ENCODE measurements at regions not wholly inside any gene's neighbourhood (a gene's known extent, or its start where the extent isn't known, plus 50 kb on each side); places are given as distances from the start of the nearest gene placed in this dataset.

- Histone ChIP-seq H4K5ac (ENCODE audit: insufficient read length, low read depth, low read length) (no peak overlapping the region), H2BK120ac (ENCODE audit: low read depth, low read length, poor library complexity, severe bottlenecking) (no peak overlapping the region), H2AFZ (ENCODE audit: low read length) (no peak overlapping the region), H3K9ac (ENCODE audit: extremely low read depth, insufficient read length, low read length) (no peak overlapping the region), H3K23ac (ENCODE audit: insufficient read length, low read depth, low read length) (no peak overlapping the region), H2BK5ac (ENCODE audit: insufficient read length, low read length) (no peak overlapping the region), H2BK20ac (ENCODE audit: low read depth, low read length, poor library complexity, severe bottlenecking) (no peak overlapping the region), H3K27me3 (ENCODE audit: insufficient read depth, low read length) (no peaks in the 10 kb centered on the region), H3K4me1 (ENCODE audit: insufficient read depth, low read length) (no peaks in the 10 kb centered on the region), H3K79me2 (ENCODE audit: insufficient read depth, low read length) (no peaks in the 10 kb centered on the region), H3K27ac (ENCODE audit: insufficient read length, low read depth, low read length) (no peak overlapping the region), H2BK12ac (ENCODE audit: insufficient read length, low read depth, low read length) (no peak overlapping the region), H3K4me2 (ENCODE audit: insufficient read depth, insufficient read length, low read length) (no peak overlapping the region), H4K8ac (replicated peaks; ENCODE audit: insufficient read length, low read depth, low read length) (no peak overlapping the region), H3K4ac (ENCODE audit: low read depth, low read length) (no peak overlapping the region), H3K23me2 (ENCODE audit: insufficient read length, low read depth, low read length, poor library complexity, severe bottlenecking) (no peaks in the 10 kb centered on the region), H2BK15ac (ENCODE audit: low read depth, low read length) (no peak overlapping the region), H3K14ac (ENCODE audit: insufficient read depth, low read length) (no peak overlapping the region), H3K79me1 (ENCODE audit: insufficient read depth, low read depth, low read length, poor library complexity, severe bottlenecking) (no peaks in the 10 kb centered on the region), H4K91ac (ENCODE audit: insufficient read length, low read depth, low read length) (no peak overlapping the region), H4K20me1 (ENCODE audit: control insufficient read depth, insufficient read depth, insufficient read length) (no peaks in the 10 kb centered on the region), H3K56ac (ENCODE audit: insufficient read length, low read depth, low read length) (no peak overlapping the region), H3T11ph (ENCODE audit: low read length) (no peak overlapping the region), H2AK5ac (ENCODE audit: insufficient read length, low read length) (no peak overlapping the region), H3K18ac (ENCODE audit: insufficient read length, low read depth, low read length) (no peak overlapping the region), H3K9me3 (ENCODE audit: control insufficient read depth, low read depth, low read length) (no peaks in the 10 kb centered on the region)
- no CpG with 5 or more reads among the region's 1 CpG for WGBS (ENCODE audit: extremely low coverage, insufficient read length, low lambda C conversion rate)
- no peaks in the 10 kb centered on the region for H3K27me3 Mint-ChIP-seq (ENCODE audit: low read depth)
- H3K27ac Mint-ChIP-seq = no peak overlapping the region
- H3K9me3 Mint-ChIP-seq = no peaks in the 10 kb centered on the region
- no peaks in the 10 kb centered on the region for H3K4me1 Mint-ChIP-seq
- no peaks in the 10 kb centered on the region for H3K36me3 Mint-ChIP-seq (ENCODE audit: insufficient read depth in 1 of 3, low read depth in 3 of 3)
- no peak for TF ChIP-seq CTCF (conservative IDR thresholded peaks at IDR 0.05)
- DNase-seq = no peak
- H3K4me3 Mint-ChIP-seq = no peak overlapping the region
Observed at GRCh38 chr11:81967242-81967641, 766.4 kb downstream of the FAM181B start.

Data from H9 (cell line).